GM12801 (cell line): ENCODE measurements at regions not wholly inside any gene's neighbourhood (a gene's known extent, or its start where the extent isn't known, plus 50 kb on each side); places are given as distances from the start of the nearest gene placed in this dataset.

Experiments used
- TF ChIP-seq, protein P1 (sequence below): IDR thresholded peaks from one replicate; pipeline ENCODE4 v1.5.1; 2011; ENCODE audit warnings: control low read depth; ENCODE audit not compliant: insufficient read length; ENCODE audit errors: extremely low read depth

DNA sequence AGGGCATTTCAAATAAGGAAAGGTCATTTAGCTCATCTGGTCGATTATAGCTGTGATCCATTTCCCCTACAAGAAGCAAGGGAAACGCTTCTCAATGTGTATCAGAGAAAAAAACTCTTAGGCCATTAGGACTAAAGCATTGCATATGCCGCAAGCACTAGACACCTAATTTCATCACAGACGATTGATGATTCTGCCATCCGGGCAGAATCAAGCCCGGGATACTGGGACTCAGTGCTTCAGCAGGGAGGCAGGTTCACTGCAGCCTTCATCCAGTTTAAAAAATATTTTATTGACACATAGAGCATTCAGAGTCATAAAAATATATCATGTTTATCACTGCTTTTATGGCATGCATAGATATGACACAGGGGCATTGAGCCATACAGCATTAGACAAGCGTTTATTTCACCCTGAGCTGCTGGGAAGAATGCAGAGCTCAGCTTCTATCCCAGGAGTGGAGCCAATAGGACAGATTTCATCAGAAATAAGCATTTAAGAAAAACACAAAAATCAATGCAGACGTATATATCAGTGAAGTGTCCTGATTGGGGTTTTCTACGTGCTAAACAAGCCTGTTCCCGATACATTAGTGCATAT is 806.9 kb downstream of the GALC start:
- TF ChIP-seq, protein P1, sequence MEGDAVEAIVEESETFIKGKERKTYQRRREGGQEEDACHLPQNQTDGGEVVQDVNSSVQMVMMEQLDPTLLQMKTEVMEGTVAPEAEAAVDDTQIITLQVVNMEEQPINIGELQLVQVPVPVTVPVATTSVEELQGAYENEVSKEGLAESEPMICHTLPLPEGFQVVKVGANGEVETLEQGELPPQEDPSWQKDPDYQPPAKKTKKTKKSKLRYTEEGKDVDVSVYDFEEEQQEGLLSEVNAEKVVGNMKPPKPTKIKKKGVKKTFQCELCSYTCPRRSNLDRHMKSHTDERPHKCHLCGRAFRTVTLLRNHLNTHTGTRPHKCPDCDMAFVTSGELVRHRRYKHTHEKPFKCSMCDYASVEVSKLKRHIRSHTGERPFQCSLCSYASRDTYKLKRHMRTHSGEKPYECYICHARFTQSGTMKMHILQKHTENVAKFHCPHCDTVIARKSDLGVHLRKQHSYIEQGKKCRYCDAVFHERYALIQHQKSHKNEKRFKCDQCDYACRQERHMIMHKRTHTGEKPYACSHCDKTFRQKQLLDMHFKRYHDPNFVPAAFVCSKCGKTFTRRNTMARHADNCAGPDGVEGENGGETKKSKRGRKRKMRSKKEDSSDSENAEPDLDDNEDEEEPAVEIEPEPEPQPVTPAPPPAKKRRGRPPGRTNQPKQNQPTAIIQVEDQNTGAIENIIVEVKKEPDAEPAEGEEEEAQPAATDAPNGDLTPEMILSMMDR, result no peak

DNA sequence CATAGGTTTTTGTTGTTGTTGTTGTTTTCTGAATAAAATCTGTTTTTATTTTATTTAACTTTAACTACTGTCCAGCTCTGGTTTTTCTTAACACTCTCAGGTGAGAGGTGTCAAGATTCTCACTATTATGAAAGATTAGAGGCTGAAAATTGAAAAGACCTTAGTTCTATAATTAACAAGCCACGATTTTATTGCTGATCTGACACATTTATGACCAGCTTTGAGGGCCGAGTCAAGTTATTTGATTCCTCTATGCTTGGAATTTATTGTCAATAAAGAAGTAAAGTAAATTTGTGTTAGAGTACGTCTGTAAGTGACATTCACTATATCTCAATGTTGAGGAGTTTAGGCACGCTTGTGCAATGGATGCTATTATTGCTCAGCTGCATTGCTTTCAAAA is 808.8 kb downstream of the GALC start:
- TF ChIP-seq, protein P1, result no peak

DNA sequence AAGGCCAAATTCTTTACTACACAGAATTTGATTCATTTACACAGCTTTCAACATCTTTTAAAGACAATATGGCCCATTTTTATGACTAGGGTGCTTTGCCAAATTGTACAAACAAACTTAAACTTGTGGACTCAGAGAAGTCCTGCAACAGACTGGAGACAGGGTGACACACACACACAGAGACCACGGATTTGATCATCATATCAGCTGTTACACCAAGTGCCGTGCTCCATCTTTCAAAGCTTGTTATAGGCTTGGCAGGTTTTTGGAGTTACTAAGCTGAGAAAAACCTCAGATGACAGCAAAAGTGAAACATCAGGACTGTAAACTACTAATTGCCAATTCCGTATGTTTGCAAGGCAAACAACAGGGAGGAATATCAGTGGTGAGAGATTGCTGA is 811.7 kb downstream of the GALC start:
- TF ChIP-seq, protein P1, result no peak

DNA sequence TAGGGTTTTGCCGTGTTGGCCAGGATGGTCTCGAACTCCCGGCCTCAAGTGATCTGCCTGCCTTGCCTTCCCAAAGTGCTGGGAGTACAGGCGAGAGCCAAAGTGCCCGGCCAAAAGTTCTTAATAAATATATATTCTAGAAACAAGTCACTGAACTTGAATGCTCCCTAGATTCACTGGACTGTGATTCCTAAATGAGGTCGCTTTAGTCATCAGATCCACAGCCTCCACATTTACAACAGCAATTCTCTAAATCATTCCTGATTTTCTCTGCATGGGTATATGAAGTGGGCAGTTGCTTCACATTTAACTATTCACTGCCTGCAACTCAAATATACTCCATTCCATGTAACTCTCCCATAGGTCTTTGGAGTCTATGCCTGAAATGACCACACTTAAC is 813.0 kb downstream of the GALC start:
- TF ChIP-seq, protein P1, result no peak

DNA sequence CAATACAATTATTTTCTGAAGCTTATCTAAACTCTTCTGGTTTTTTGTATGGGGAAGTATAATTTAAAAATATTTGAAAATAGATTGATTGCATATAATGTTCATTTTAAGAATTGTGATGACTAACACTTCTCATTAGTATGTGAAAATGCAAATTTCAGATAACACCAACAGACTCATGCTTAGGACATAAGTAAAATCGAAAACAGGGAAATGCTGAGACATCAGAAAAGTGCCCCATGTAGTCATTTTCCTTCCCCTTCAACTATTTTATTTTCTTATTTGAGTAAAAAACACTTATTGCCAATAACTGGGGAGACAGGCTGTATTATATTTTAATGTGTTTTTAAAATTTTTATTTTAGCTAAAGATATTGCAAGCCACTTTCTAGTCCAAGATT is 814.7 kb downstream of the GALC start:
- TF ChIP-seq, protein P1, result no peak

DNA sequence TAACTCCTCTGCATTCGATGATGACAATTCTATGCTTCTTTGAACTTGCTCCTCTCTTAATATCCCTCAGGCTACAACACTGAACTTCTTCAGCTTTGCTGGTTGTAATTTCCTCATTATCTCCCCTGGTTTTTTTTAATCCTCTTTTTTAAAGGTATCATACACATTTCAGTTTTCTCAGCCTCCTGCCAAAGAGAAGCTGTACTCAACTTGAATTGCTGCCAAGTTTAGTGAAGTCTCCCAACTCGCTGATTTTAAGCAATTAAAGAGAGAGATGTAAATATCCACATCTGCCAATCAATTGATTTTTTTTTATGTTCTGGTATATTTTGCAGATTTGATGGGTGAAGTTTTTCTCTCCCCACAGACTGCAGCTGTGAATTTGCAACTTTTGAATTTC is 817.8 kb downstream of the GALC start:
- TF ChIP-seq, protein P1, result no peak

DNA sequence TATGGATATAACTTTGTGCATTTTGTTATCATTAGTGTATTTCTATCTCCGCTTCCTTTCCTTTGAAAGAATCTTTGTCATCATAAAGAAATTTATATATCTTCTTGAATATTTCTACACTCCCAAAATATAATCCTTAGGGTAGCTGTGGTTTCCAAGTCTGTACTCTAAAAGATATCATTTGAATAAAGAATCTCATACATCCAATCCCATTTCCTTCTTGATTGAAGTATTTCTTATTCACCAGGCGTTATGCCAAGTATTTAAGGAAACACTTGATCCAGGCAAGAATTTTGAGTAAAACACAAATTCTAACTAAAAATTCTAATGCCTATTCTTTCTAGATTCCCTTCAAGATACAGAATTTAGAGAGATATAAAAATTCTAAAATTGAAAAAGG is 821.8 kb downstream of the GALC start:
- TF ChIP-seq, protein P1, result no peak
